HG02759 (cell line): ENCODE measurements at regions not wholly inside any gene's neighbourhood (a gene's known extent, or its start where the extent isn't known, plus 50 kb on each side); places are given as distances from the start of the nearest gene placed in this dataset.
"Not testable (repeated sequence)": the region's sequence is repeated elsewhere in the genome, so short reads cannot be mapped to it uniquely, and the experiment has no call there.

Experiments used
- ATAC-seq: cut with Tn5 transposase; IDR thresholded peaks from one replicate; pipeline ENCODE4 v1.9.1; 2021; ENCODE audit warnings: mild to moderate bottlenecking, moderate library complexity; ENCODE audit not compliant: unreplicated experiment

- ATAC-seq, result not testable (repeated sequence)
Observed at GRCh38 chr9:104323967-104324694, 179.9 kb upstream of the OR13F1 start.

- no peak for ATAC-seq
Observed at GRCh38 chr9:104326912-104327311, 177.2 kb upstream of the OR13F1 start.

GRCh38 chr9:104329245-104329644, 174.8 kb upstream of the OR13F1 start:
- no peak for ATAC-seq

- ATAC-seq, result no peak
Observed at GRCh38 chr9:104330841-104331240, 173.2 kb upstream of the OR13F1 start.

- ATAC-seq, result no peak
Observed at GRCh38 chr9:104334549-104334948, 169.5 kb upstream of the OR13F1 start.

GRCh38 chr9:104339692-104340091, 164.4 kb upstream of the OR13F1 start:
- no peak for ATAC-seq

GRCh38 chr9:104342552-104342951, 161.5 kb upstream of the OR13F1 start:
- no peak for ATAC-seq

GRCh38 chr9:104345061-104345460, 159.0 kb upstream of the OR13F1 start:
- no peak for ATAC-seq

GRCh38 chr9:104350541-104350940, 153.5 kb upstream of the OR13F1 start:
- ATAC-seq, result no peak

- ATAC-seq, result no peak
Observed at GRCh38 chr9:104351726-104352125, 152.3 kb upstream of the OR13F1 start.

GRCh38 chr9:104361207-104361606, 142.9 kb upstream of the OR13F1 start:
- ATAC-seq, result no peak

- ATAC-seq, result no peak
Observed at GRCh38 chr9:104362912-104363472, 141.1 kb upstream of the OR13F1 start.

GRCh38 chr9:104367507-104367906, 136.6 kb upstream of the OR13F1 start:
- ATAC-seq, result no peak

- not testable (repeated sequence) for ATAC-seq
Observed at GRCh38 chr9:104368318-104368717, 135.7 kb upstream of the OR13F1 start.

GRCh38 chr9:104374711-104375110, 129.4 kb upstream of the OR13F1 start:
- no peak for ATAC-seq

GRCh38 chr9:104386013-104386412, 118.0 kb upstream of the OR13F1 start:
- no peak for ATAC-seq

- ATAC-seq, result no peak
Observed at GRCh38 chr9:104386425-104387069, 117.5 kb upstream of the OR13F1 start.

GRCh38 chr9:104388071-104388470, 116.0 kb upstream of the OR13F1 start:
- ATAC-seq, result no peak

GRCh38 chr9:104389341-104389740, 114.7 kb upstream of the OR13F1 start:
- ATAC-seq, result no peak

- not testable (repeated sequence) for ATAC-seq
Observed at GRCh38 chr9:104394901-104395300, 109.2 kb upstream of the OR13F1 start.

GRCh38 chr9:104412238-104412637, 91.8 kb upstream of the OR13F1 start:
- no peak for ATAC-seq

GRCh38 chr9:104416470-104416869, 87.6 kb upstream of the OR13F1 start:
- no peak for ATAC-seq
